AG09309 (cell line): ENCODE measurements at regions not wholly inside any gene's neighbourhood (a gene's known extent, or its start where the extent isn't known, plus 50 kb on each side); places are given as distances from the start of the nearest gene placed in this dataset.

ENCODE experiments used
- DNase-seq: peaks from one replicate; pipeline ENCODE4 v3.0.0-alpha.2; 2010; ENCODE audit warnings: low read depth
- H3K4me3 ChIP-seq: 2 replicates; pipeline ENCODE4 v1.5.1; 2011; ENCODE audit warnings: mild to moderate bottlenecking, low read depth, low read length, moderate library complexity; ENCODE audit not compliant: control insufficient read depth
- TF ChIP-seq, protein P1 (sequence below): IDR thresholded peaks from 2 replicates; pipeline ENCODE4 v1.5.1; 2011; ENCODE audit warnings: mild to moderate bottlenecking, low read depth, low read length, inconsistent platforms; ENCODE audit not compliant: insufficient read depth, control insufficient read depth; ENCODE audit errors: missing control alignments

DNA sequence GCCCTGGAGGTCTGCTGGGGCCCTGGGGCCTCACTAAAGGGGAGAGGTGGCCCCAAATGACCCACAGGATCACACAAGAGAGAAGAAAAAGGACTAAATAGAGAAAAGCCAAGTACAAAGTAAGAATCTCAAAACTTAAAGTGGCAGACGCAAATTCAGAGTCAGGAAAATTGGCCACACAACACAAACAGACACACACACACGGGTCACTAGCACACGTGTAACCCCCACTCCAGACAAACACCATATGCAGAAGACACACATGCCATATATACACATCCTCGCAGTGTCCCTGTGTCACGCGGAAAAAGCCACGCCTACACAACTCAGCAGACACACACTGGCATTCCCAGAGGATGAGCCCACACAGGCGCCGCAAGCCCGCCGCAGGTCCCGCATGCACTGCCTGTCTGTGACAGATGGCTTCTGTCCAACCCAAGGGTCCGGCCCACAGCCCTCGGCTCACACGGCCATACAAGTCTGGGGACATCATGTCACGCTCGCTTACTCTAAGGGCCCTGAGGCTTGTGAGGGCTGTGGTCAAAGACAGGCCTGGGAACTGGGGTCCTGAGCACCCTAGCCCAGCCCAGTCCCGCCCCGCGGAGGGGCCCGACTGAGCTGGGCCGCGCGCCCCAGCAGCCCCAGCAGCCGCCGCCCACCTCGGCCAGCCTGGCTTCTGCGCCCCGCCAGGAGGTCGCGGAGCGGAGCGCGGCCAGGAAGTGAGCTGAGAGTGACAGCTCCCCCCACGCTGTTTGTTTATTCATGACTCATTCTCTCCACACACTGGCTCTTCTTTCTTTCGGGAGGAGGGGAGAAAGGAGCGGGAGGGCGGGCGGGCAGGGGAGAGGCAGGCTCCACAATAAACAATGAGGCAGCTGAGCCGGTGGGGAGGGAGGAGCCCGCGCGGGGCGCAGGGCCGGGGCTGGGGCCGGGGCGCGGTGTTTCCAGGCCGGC is 95.5 kb upstream of the ZMIZ1 start:
- peak overlapping the region; percentile 38 for H3K4me3 ChIP-seq
- TF ChIP-seq, protein P1, sequence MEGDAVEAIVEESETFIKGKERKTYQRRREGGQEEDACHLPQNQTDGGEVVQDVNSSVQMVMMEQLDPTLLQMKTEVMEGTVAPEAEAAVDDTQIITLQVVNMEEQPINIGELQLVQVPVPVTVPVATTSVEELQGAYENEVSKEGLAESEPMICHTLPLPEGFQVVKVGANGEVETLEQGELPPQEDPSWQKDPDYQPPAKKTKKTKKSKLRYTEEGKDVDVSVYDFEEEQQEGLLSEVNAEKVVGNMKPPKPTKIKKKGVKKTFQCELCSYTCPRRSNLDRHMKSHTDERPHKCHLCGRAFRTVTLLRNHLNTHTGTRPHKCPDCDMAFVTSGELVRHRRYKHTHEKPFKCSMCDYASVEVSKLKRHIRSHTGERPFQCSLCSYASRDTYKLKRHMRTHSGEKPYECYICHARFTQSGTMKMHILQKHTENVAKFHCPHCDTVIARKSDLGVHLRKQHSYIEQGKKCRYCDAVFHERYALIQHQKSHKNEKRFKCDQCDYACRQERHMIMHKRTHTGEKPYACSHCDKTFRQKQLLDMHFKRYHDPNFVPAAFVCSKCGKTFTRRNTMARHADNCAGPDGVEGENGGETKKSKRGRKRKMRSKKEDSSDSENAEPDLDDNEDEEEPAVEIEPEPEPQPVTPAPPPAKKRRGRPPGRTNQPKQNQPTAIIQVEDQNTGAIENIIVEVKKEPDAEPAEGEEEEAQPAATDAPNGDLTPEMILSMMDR = no peak
- peak; percentile 71 for DNase-seq

DNA sequence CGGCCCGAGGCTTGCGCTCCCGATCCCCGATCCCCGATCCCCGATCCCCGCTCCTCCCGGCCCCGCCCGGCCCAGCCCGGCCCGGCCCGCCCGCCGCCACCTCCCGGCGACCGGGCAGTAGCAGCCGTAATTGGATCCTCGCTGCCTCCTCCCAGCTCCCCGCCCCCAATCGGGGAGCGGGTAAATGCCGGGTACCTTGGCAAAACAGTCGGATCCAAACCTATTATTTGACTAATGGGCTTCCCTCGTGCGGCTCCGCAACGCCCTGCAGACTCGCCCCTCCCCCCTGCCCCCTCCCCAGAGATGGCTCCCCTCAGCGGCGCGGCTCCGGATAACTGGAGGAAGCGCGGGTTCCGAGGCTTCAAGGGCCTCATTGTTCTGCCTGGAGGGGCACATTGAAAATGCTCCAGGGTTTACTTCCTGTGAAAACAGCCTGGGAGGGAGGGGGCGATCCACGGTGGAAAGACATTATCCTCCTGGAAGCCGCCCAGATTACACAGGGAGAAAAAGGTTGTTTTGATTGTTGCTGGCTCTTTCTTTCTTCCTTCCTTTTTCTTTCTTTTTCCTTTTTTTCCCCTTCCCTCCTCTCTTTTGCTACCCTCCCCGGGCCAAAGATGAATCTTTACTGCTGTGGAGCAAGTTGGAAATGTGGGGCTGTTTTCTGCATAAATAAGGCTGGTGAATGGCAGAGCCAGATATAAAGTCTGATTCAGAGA is 94.7 kb upstream of the ZMIZ1 start:
- H3K4me3 ChIP-seq = peak overlapping the region; percentile 36
- TF ChIP-seq, protein P1 = peak; percentile 14
- DNase-seq = no peak

DNA sequence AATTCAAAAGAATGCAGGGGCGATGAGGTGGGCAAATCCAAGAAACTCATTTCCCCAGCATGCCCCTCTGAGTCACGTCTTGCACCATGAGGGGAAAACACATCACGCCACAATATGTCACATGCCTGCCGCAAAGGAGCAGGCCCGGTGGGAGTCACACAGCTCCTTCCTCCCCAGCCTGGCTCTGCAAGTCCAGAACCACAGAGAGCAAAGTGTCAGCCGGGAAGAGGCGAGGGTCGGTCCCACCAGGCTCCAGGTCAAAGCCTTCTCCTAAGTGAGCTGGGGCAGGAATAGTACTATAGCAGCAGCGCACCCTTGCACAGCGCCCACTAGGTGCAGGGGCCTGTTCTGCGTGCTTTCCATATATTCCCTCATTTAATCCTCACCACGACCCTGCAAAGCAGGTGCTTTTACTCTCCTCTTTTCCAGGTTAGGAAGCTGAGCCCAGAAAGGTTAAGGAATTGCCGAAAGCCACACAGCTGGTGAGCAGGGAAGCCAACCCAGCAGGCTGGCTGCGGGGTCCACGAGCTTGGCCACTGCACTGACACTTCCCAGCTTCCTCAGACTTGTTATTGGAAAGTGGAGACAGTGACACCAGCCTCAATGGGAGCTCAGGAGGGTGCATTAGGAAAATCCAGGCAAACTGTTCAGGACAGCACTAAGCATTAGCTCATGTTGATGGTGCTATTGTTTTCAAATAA is 94.0 kb upstream of the ZMIZ1 start:
- DNase-seq = peak; percentile 78
- TF ChIP-seq, protein P1 = peak; percentile 66
- H3K4me3 ChIP-seq = no peak overlapping the region

DNA sequence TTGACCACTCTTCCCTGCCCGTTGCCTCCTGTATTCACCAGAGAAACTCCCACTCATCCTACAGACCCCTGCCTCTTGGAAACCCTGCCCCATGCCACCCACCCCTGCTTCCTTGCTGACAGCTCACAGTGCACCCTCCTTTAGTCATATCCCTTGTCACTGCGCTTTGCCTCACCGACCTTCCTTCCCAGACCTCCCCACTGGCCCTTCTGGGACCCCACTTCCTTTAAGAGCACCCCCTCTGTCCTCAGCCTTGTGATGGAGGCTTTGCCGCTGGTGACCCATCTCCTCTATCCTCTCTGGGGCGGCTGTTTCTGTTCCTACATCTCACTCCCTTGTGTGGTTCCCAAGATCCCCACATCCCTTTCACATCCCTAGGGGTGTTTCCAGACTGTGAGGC is 92.8 kb upstream of the ZMIZ1 start:
- TF ChIP-seq, protein P1 = no peak
- no peak overlapping the region for H3K4me3 ChIP-seq
- DNase-seq = no peak

DNA sequence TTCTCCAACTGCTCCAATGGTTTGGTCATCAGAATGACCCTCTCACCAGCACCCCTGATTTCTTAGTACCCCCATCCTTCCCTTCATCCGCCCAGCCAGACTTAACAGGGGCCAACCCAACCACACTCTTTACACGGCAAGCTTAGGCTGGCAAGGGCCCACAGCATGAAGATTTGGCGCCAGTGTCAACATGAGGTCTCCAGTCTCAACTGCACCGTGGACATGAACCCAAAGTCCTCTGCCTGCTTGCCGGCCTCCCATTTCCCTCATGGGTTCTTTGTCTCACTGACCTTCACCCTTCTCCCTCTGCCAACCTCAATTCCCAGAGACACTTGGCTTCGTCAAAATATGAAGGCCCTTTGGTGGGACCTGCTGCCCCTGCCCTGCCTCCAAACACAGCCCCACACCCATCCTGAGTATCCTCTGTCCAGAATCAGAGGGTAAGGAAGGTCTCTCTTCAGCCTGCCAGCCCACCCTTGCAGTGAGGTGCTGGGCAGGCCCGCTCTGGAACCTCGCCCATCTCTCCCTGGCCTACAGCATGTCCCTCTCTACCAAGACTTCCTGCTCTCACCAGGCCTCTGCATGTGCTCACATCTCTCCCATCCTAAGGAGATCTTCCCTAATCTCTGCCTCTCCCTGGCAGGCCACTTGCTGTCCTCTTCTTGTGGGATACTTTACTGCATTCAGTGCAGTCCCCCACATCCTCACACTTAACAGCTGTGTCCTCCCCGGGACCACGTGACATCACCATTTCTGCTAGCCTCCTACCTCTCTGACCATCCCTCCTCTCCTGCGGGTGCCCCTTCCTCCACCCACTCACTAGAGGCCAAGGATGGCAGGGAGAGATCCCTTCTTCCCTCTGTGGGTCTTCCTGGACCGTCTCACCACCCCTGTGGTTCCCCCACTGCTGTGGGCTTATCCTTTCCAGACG is 91.7 kb upstream of the ZMIZ1 start:
- no peak for DNase-seq
- no peak overlapping the region for H3K4me3 ChIP-seq
- TF ChIP-seq, protein P1 = no peak
